ENCODE measurements at regions not wholly inside any gene's neighbourhood (a gene's known extent, or its start where the extent isn't known, plus 50 kb on each side); places are given as distances from the start of the nearest gene placed in this dataset.
A peak's percentile ranks its signal among the peaks of the same experiment; 100 is the strongest.

DNA sequence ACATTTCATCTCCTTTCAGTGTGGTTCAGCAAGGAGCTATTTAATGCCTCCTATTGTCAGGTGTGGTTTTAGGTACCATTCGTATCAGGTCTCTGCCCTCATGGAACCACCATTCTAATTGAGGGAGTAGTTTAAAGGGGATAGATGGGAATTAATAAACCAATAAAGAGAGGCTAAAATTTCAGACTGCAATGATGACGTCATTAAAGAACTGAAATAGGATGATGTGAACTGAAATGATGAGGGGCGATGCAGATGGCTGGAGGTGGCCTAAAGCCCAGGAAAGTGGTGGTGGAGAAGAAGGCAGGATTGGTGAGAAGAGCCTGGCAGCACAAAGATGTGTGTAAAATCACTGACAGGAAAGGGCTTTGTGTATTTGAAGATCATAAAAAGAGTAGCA is 148.9 kb upstream of the RBFOX1 start:
- no peak for DNase-seq (ENCODE audit: low spot score)

DNA sequence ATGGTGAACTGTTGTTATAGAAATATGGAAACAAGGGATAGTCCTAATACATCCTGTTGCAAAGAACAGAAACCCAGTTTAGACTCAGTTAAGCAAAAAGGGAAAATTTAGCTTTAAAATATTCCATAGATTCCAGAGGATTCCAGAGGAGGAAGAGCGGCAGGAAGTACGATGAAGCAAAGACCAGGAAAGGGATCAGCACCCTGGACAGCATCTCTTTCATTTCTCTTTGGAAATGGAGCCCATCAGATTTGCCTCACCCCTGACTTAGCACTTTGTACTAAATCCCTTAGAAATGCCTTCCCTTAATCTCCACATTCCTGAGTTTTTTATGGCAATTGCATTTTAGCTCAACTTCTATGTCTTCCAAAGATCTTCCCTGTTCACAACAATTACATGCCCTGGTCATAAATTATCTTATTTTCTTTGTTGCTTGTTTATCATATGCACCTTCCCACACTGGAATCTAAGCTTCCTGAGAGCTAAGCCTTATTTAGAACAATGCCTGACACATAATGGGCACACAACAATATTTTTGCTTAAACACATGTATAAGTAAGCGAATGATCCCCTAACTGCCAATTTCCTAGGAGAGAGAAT is 150.0 kb upstream of the RBFOX1 start:
- DNase-seq (ENCODE audit: low spot score): peak; percentile 31

GRCh38 chr16:7177875-7178274 is 154.8 kb upstream of the RBFOX1 start:
- no peak for DNase-seq (ENCODE audit: low spot score)

GRCh38 chr16:7171151-7171550 is 161.5 kb upstream of the RBFOX1 start:
- no peak for DNase-seq (ENCODE audit: low spot score)

- DNase-seq (ENCODE audit: low spot score): no peak
Observed at GRCh38 chr16:7167626-7168025, 165.0 kb upstream of the RBFOX1 start.

- DNase-seq (ENCODE audit: low spot score): no peak
Observed at GRCh38 chr16:7161891-7162290, 170.8 kb upstream of the RBFOX1 start.

GRCh38 chr16:7160093-7160492 is 172.6 kb upstream of the RBFOX1 start:
- no peak for DNase-seq (ENCODE audit: low spot score)

DNA sequence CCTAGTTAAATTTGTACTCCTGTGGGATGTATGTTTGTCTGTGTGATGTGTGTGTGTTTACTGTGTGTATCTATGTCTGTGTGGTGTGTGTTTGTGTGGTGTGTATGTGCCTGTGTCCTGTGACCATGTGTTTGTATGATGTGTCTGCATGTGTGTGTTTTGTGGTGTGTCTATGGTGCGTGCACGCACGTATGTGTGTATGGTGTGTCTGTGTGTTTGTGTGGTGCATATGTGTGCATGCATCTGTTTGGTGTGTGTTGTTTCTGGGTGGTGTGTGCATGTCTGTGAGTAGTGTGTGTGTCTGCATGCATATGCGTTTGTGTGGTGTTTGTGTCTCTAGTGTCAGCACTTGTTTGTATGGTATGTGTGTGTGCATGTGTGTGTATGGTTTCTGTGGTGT is 174.2 kb upstream of the RBFOX1 start:
- DNase-seq (ENCODE audit: low spot score): no peak

DNA sequence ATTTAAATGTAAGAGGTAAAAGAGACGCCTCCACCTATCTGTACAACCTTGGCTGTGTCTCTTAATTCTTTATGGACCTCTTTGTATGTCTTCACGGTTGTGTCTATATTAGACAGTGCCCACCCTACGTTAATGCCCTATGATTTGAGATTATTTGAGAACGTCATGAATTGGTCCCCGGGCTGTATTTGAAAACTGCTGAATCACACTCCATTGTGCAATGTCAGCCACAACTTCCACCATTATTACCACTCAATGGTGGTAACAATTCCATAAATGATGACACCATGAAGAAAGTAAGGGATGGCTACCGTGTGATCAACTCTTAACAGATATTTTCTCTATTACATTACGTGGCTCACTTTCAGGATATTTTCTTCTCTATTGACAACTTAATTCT is 182.4 kb upstream of the RBFOX1 start:
- DNase-seq (ENCODE audit: low spot score): no peak

DNA sequence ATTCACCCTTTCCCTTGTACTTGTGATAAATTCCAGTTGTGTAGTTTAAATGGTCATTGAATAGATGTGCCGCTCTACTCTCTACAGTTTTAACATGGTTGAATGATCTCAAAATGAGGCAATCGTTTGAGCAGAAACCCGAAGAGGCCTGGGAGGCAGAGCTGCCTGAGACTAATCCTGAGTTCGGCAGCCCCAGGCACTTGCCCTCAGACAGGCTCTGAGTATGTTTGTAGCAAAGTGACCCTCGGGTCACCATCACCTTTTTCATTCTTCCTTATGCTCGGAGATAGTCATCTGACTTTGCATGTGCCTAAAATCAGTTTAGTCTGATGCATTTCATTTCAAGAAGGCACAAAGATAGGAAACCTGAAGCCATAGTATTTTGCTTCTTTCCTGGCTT is 184.0 kb upstream of the RBFOX1 start:
- DNase-seq (ENCODE audit: low spot score): no peak

- DNase-seq (ENCODE audit: low spot score): peak; percentile 49
Observed at GRCh38 chr16:7140899-7141298, 191.7 kb upstream of the RBFOX1 start.

DNA sequence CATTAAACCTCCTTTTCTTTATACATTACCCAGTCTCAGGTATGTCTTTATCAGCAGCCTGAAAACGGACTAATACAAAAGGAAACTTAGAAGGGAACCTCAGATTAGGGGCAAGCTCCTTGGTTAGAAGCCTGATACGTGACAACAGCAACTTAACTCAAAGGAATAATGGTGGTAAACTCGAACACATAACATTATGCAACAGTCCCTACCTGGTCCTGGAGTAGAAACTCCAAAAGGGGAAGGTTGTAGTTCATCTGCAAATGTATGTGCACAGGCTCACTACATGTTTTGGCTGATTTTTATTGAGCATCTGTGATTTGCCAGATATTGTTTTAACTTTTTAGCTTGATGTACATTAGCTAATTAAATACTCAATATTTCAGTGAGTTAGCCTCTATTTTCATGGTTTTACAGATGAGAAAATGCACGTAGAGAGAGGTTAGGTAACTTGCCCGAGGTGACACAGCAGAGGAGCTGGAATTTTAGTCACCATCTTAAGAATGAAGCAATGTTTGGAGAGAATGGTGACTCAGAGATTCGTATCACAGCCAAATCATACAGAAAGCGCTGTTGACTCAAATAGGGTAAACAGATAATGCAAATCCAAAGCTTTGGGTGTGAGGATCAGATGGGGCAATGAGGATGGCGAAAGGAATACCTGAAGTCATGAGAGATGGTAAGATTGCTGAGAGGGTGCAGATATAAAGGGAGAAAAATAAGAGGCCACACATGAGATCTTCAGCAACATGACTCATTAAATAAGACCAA is 194.9 kb upstream of the RBFOX1 start:
- peak; percentile 50 for DNase-seq (ENCODE audit: low spot score)

DNA sequence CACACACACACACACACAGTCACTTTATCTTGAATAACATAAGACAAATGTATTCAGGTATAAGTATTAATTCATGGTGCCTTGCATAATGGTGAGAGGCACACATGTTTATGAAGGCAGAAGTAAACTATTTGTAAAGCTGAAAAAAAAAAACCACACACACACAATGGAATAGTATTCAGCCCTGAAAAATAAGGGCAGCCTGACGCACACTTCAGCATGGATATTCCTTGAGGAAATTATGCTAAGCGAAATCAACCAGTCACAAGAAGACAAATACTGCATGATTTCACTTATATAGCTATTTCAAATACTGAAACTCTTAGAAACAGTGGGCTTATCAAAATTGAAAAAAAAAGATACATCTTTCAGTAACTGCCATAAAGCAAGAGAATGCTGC is 200.2 kb upstream of the RBFOX1 start:
- no peak for DNase-seq (ENCODE audit: low spot score)

- no peak for DNase-seq (ENCODE audit: low spot score)
Observed at GRCh38 chr16:7124701-7125100, 207.9 kb upstream of the RBFOX1 start.

GRCh38 chr16:7124242-7124641 is 208.4 kb upstream of the RBFOX1 start:
- no peak for DNase-seq (ENCODE audit: low spot score)

GRCh38 chr16:7116734-7117133 is 215.9 kb upstream of the RBFOX1 start:
- DNase-seq (ENCODE audit: low spot score): no peak

GRCh38 chr16:7115898-7116297 is 216.7 kb upstream of the RBFOX1 start:
- DNase-seq (ENCODE audit: low spot score): no peak

GRCh38 chr16:7113949-7114348 is 218.7 kb upstream of the RBFOX1 start:
- DNase-seq (ENCODE audit: low spot score): no peak

GRCh38 chr16:7113395-7113794 is 219.2 kb upstream of the RBFOX1 start:
- DNase-seq (ENCODE audit: low spot score): no peak

DNA sequence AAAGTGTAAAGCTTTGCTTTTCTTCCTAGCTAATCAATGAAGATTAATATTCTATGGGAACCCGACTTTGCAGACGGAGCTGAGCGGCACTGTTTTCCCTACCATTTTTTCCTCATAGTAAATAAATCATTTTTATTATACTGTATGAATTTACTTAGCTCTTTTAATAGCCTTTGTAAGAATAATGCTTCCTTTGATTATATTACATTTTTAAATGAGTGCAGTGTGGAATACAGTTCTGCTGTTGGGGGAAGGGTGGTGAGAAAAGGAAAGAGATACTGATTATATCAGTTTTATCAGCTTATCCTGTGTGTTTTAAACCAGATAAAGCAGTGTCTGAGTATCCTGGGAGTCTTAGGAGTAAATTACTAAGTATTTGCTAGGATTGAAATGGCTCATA is 221.4 kb upstream of the RBFOX1 start:
- no peak for DNase-seq (ENCODE audit: low spot score)

DNA sequence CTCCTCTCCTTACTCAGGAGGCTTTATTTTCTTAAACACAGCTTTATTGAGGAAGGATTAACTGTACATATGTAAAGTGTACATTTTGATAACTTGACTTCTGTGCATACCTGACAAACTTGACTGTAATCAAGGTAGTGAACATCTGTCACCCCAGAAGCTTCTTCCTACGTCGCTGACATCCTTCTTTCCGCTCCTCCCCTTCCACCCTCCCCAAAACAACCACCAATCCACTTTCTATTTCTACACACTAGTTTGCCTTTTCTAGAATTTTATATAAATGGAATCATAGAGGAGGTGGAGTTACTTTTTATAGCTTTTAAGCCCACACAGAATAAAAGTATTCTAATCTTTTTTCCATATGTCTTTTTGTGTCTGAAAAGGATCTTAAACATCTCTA is 225.2 kb upstream of the RBFOX1 start:
- DNase-seq (ENCODE audit: low spot score): no peak

GRCh38 chr16:7103056-7103455 is 229.6 kb upstream of the RBFOX1 start:
- DNase-seq (ENCODE audit: low spot score): no peak

- DNase-seq (ENCODE audit: low spot score): no peak
Observed at GRCh38 chr16:7101054-7101453, 231.6 kb upstream of the RBFOX1 start.

GRCh38 chr16:7097518-7097917 is 235.1 kb upstream of the RBFOX1 start:
- DNase-seq (ENCODE audit: low spot score): no peak

Data from RKO (cell line).